ENCODE measurements at regions not wholly inside any gene's neighbourhood (a gene's known extent, or its start where the extent isn't known, plus 50 kb on each side); places are given as distances from the start of the nearest gene placed in this dataset.
"Not testable (repeated sequence)": the region's sequence is repeated elsewhere in the genome, so short reads cannot be mapped to it uniquely, and the experiment has no call there.

DNA sequence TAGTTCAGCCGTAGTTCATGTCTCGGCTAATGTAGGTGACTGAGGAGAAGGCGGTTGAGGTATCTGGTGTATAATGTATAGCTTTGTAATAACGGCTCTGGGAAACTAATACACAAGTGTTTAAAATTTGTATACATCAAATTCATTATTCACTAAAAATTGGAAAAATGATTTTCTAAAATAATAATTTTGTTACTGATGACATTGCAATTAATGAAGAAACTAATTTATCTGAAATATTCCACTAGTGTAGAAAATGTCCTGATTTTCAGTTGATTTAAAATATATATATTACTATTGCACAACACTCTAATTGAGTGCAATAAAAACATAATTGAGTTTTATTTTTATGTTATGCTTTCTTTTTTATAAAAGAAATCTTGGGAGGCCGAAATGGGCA is 823.0 kb downstream of the TAF11L14 start:
- intact Hi-C loops (cut with DNase I; ENCODE audit: low total_unique reads) = no loop called here
- DNase-seq (ENCODE audit: low spot score in 2 of 2) = no peak
- H3K27me3 ChIP-seq = peaks cover 0 to 4% of the 10 kb centered on the region in 2 donors
- no peaks in the 10 kb centered on the region for H3K4me1 ChIP-seq
- no peak for TF ChIP-seq POLR2AphosphoS5 (IDR thresholded peaks at IDR 0.05)
- TF ChIP-seq, protein P1, sequence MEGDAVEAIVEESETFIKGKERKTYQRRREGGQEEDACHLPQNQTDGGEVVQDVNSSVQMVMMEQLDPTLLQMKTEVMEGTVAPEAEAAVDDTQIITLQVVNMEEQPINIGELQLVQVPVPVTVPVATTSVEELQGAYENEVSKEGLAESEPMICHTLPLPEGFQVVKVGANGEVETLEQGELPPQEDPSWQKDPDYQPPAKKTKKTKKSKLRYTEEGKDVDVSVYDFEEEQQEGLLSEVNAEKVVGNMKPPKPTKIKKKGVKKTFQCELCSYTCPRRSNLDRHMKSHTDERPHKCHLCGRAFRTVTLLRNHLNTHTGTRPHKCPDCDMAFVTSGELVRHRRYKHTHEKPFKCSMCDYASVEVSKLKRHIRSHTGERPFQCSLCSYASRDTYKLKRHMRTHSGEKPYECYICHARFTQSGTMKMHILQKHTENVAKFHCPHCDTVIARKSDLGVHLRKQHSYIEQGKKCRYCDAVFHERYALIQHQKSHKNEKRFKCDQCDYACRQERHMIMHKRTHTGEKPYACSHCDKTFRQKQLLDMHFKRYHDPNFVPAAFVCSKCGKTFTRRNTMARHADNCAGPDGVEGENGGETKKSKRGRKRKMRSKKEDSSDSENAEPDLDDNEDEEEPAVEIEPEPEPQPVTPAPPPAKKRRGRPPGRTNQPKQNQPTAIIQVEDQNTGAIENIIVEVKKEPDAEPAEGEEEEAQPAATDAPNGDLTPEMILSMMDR (IDR thresholded peaks at IDR 0.05) = no peak
- TF ChIP-seq POLR2A (IDR thresholded peaks at IDR 0.05) = no peak
- no peaks in the 10 kb centered on the region for H3K36me3 ChIP-seq
- H3K4me3 ChIP-seq = no peak overlapping the region
- no peaks in the 10 kb centered on the region for H3K9me3 ChIP-seq
- H3K27ac ChIP-seq = no peak overlapping the region

GRCh38 chr5:18461766-18462165 is 827.5 kb downstream of the TAF11L14 start:
- H3K27me3 ChIP-seq = no peaks in the 10 kb centered on the region
- H3K4me1 ChIP-seq = no peaks in the 10 kb centered on the region
- intact Hi-C loops (cut with DNase I; ENCODE audit: low total_unique reads) = no loop called here
- no peak overlapping the region for H3K4me3 ChIP-seq
- H3K36me3 ChIP-seq = no peaks in the 10 kb centered on the region
- no peak overlapping the region for H3K27ac ChIP-seq
- H3K9me3 ChIP-seq = no peaks in the 10 kb centered on the region
- DNase-seq (ENCODE audit: low spot score in 2 of 2) = no peak
- no peak for TF ChIP-seq POLR2A (IDR thresholded peaks at IDR 0.05)
- TF ChIP-seq POLR2AphosphoS5 (IDR thresholded peaks at IDR 0.05) = no peak
- TF ChIP-seq, protein P1 (IDR thresholded peaks at IDR 0.05) = no peak

GRCh38 chr5:18465833-18466681 is 831.8 kb downstream of the TAF11L14 start:
- Histone ChIP-seq H3K27me3 (no peaks in the 10 kb centered on the region), H3K4me1 (no peaks in the 10 kb centered on the region), H3K9me3 (no peaks in the 10 kb centered on the region), H3K27ac (no peak overlapping the region), H3K36me3 (no peaks in the 10 kb centered on the region), H3K4me3 (no peak overlapping the region)
- no peak for TF ChIP-seq POLR2AphosphoS5 (IDR thresholded peaks at IDR 0.05)
- TF ChIP-seq, protein P1 (IDR thresholded peaks at IDR 0.05) = peak in 2 of 3 donors; percentile 29 to 35
- no peak for TF ChIP-seq POLR2A (IDR thresholded peaks at IDR 0.05)
- intact Hi-C loops (cut with DNase I; ENCODE audit: low total_unique reads) = no loop called here
- peak in 1 of 2 donors; percentile 22 for DNase-seq (ENCODE audit: low spot score in 2 of 2)

- intact Hi-C loops (cut with DNase I; ENCODE audit: low total_unique reads) = no loop called here
- H3K4me1 ChIP-seq = no peaks in the 10 kb centered on the region
- no peaks in the 10 kb centered on the region for H3K27me3 ChIP-seq
- H3K9me3 ChIP-seq = no peaks in the 10 kb centered on the region
- no peak overlapping the region for H3K4me3 ChIP-seq
- no peaks in the 10 kb centered on the region for H3K36me3 ChIP-seq
- TF ChIP-seq POLR2AphosphoS5 (IDR thresholded peaks at IDR 0.05) = no peak
- H3K27ac ChIP-seq = no peak overlapping the region
- DNase-seq (ENCODE audit: low spot score in 2 of 2) = no peak
These were observed 832.5 kb downstream of the TAF11L14 start for GRCh38 chr5:18466731-18467130.

- H3K27me3 ChIP-seq; H3K9me3 ChIP-seq; H3K4me3 ChIP-seq; H3K27ac ChIP-seq; H3K36me3 ChIP-seq; H3K4me1 ChIP-seq; intact Hi-C loops (cut with DNase I; ENCODE audit: low total_unique reads); DNase-seq (ENCODE audit: low spot score in 2 of 2): not testable (repeated sequence)
These were observed 837.5 kb downstream of the TAF11L14 start for GRCh38 chr5:18471791-18472190.

DNA sequence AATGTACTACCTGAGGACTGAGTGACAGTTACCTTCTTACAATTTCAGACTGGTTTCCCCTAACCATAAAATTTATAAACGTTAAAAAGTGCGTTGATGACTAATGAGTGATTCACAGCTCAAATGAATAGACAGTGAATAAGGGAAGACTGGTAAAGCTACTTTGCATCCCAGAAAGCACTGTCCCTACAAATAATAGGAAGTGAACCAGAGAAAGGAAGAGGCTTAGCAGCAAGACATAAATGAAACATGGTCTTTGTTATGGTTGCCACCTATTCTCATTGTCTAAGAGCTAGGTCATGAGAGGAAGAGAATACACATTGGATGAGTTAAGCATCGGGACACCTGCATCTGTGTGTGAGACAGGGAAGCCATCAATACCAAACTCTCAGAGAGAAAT is 849.2 kb downstream of the TAF11L14 start:
- no peaks in the 10 kb centered on the region for H3K9me3 ChIP-seq
- H3K4me1 ChIP-seq = no peaks in the 10 kb centered on the region
- H3K36me3 ChIP-seq = no peaks in the 10 kb centered on the region
- DNase-seq (ENCODE audit: low spot score in 2 of 2) = no peak
- TF ChIP-seq POLR2AphosphoS5 (IDR thresholded peaks at IDR 0.05) (no peak), POLR2A (IDR thresholded peaks at IDR 0.05) (no peak)
- TF ChIP-seq, protein P1 (IDR thresholded peaks at IDR 0.05) = no peak
- no peaks in the 10 kb centered on the region for H3K27me3 ChIP-seq
- no peak overlapping the region for H3K4me3 ChIP-seq
- no peak overlapping the region for H3K27ac ChIP-seq
- intact Hi-C loops (cut with DNase I; ENCODE audit: low total_unique reads) = no loop called here

Data from breast epithelium (tissue), 4 donors.